ENCODE measurements at regions not wholly inside any gene's neighbourhood (a gene's known extent, or its start where the extent isn't known, plus 50 kb on each side); places are given as distances from the start of the nearest gene placed in this dataset.

DNA sequence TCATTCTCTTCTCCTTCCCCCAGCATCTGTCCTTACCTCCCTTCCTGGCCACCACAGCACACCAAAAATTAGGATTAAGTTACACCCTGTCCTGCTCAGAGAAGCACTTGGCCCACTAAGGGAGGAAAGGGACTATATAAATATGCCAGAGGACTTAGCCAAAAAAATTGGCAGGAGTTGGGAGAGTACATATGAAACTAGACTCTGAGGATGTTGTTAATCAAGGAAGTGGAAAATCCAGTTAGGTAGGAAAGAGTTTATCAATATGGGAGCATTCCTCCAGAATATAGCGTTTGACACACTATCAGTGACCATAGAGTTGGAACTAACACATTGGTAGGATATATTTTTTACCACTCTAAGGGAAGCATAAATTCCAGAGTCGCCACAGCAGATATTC is 57.3 kb upstream of the TSHZ2 start:
- CTCF ChIA-PET = no interaction called here
- no TSS peak for BruUV-seq (replicated peaks)
- no peaks in the 10 kb centered on the region for H3K27me3 ChIP-seq (ENCODE audit: insufficient read depth, low read depth)
- intact Hi-C loops (cut with micrococcal nuclease; ENCODE audit: unreplicated experiment) = no loop called here
- TF ChIP-seq EZH2 (IDR thresholded peaks at IDR 0.05; ENCODE audit: low read depth) = no peak
- TF ChIP-seq, protein P1, sequence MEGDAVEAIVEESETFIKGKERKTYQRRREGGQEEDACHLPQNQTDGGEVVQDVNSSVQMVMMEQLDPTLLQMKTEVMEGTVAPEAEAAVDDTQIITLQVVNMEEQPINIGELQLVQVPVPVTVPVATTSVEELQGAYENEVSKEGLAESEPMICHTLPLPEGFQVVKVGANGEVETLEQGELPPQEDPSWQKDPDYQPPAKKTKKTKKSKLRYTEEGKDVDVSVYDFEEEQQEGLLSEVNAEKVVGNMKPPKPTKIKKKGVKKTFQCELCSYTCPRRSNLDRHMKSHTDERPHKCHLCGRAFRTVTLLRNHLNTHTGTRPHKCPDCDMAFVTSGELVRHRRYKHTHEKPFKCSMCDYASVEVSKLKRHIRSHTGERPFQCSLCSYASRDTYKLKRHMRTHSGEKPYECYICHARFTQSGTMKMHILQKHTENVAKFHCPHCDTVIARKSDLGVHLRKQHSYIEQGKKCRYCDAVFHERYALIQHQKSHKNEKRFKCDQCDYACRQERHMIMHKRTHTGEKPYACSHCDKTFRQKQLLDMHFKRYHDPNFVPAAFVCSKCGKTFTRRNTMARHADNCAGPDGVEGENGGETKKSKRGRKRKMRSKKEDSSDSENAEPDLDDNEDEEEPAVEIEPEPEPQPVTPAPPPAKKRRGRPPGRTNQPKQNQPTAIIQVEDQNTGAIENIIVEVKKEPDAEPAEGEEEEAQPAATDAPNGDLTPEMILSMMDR (conservative IDR thresholded peaks at IDR 0.05) = no peak
- no peaks in the 10 kb centered on the region for H3K9me2 ChIP-seq (ENCODE audit: insufficient read depth)
- no peak for DNase-seq
- H4K20me1 ChIP-seq (ENCODE audit: insufficient read depth) = no peaks in the 10 kb centered on the region
- no peak overlapping the region for H3K27ac ChIP-seq
- H3K4me3 ChIP-seq = no peak overlapping the region
- H2AFZ ChIP-seq = no peak overlapping the region
- no peak overlapping the region for H3K4me2 ChIP-seq
- H3F3A ChIP-seq (ENCODE audit: insufficient read depth, low read depth) = no peaks in the 10 kb centered on the region
- H3K36me3 ChIP-seq (ENCODE audit: low read depth) = no peaks in the 10 kb centered on the region
- no peaks in the 10 kb centered on the region for H3K79me2 ChIP-seq (ENCODE audit: low read depth)
- H3K9me3 ChIP-seq (ENCODE audit: insufficient read depth, low read depth) = no peaks in the 10 kb centered on the region
- no peaks in the 10 kb centered on the region for H3K4me1 ChIP-seq (replicated peaks; ENCODE audit: insufficient read depth)
- POLR2A ChIA-PET (ENCODE audit: unreplicated experiment) = no interaction called here

DNA sequence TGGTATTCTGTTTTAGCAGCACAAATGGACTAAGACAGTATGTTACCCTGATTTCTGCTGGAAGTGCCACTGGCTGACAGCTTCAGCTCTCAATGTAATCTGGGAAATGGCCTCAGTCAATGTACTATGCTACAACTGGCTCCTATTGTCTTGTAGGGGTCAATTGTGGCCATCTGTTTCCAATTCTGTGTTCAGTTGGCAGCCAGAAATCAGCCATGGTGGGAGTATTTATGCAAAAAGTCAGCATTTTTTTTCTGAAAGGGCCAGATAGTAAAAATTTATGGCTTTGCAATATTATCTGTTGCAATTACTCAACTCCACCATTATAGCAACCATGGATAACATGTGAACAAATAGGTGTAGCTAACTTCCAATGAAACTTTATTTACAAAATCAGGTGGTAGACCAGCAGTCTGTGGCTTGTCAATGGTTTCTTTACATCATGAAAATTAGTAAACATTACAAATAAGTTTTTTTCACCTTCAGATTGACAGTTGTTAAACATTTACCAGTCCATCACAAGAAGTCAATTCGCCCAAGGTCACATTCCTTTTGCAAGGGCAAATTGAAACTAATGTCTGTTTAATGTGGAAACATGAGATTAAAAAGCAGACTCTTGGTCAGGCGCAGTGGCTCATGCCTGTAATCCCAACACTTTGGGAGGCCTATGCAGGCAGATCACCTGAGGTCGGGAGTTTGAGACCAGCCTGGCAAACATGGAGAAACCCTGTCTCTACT is 58.3 kb upstream of the TSHZ2 start:
- H3K4me1 ChIP-seq (replicated peaks; ENCODE audit: insufficient read depth) = no peaks in the 10 kb centered on the region
- ChIA-PET POLR2A (ENCODE audit: unreplicated experiment) (no interaction called here), CTCF (no interaction called here)
- TF ChIP-seq, protein P1 (conservative IDR thresholded peaks at IDR 0.05) = no peak
- no peak for TF ChIP-seq EZH2 (IDR thresholded peaks at IDR 0.05; ENCODE audit: low read depth)
- no peaks in the 10 kb centered on the region for H3K9me2 ChIP-seq (ENCODE audit: insufficient read depth)
- H3K27me3 ChIP-seq (ENCODE audit: insufficient read depth, low read depth) = no peaks in the 10 kb centered on the region
- no peak for DNase-seq
- intact Hi-C loops (cut with micrococcal nuclease; ENCODE audit: unreplicated experiment) = no loop called here
- no peaks in the 10 kb centered on the region for H3F3A ChIP-seq (ENCODE audit: insufficient read depth, low read depth)
- H3K79me2 ChIP-seq (ENCODE audit: low read depth) = no peaks in the 10 kb centered on the region
- no peak overlapping the region for H3K27ac ChIP-seq
- no peak overlapping the region for H3K4me2 ChIP-seq
- H2AFZ ChIP-seq = no peak overlapping the region
- no peaks in the 10 kb centered on the region for H3K36me3 ChIP-seq (ENCODE audit: low read depth)
- no peak overlapping the region for H3K4me3 ChIP-seq
- no peaks in the 10 kb centered on the region for H4K20me1 ChIP-seq (ENCODE audit: insufficient read depth)
- no TSS peak for BruUV-seq (replicated peaks)
- H3K9me3 ChIP-seq (ENCODE audit: insufficient read depth, low read depth) = no peaks in the 10 kb centered on the region

DNA sequence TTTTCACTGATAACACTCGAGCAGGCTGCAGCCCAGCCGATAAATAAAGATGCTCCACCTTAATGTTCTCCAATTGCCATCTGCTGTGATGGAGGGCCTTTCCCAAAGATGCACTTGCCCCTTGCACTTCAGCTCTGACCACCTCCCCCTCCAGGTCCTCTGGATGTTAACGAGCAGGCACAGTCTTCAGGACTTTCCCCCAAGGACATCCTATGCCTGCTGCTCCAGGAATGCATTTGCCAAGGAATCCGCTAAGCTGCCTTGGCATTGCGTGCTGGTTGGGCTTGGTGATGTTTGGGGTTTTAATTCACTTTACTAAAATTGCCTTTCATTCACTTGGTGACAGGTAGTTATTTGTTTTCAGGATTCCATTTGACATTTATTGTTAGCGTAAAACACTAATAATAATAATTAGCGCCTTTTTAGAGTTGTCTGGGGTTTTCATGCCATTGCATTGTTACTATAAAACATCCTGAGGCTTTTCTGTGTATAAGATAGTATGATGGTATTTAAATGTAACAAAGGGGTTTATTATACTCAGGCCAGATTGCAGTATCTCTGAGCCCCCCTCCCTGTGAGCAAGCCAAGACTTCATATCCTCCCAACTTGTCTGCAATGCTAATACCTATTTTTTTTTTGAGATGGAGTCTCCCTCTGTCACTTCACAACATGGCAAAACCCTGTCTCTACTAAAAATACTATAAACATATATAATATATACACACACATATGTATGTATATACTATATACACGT is 66.7 kb upstream of the TSHZ2 start:
- H3K9me2 ChIP-seq (ENCODE audit: insufficient read depth) = no peaks in the 10 kb centered on the region
- no peak overlapping the region for H3K4me2 ChIP-seq
- POLR2A ChIA-PET (ENCODE audit: unreplicated experiment) = no interaction called here
- no peaks in the 10 kb centered on the region for H3K9me3 ChIP-seq (ENCODE audit: insufficient read depth, low read depth)
- no peaks in the 10 kb centered on the region for H3K79me2 ChIP-seq (ENCODE audit: low read depth)
- intact Hi-C loops (cut with micrococcal nuclease; ENCODE audit: unreplicated experiment) = no loop called here
- no peaks in the 10 kb centered on the region for H3K36me3 ChIP-seq (ENCODE audit: low read depth)
- H3K4me1 ChIP-seq (replicated peaks; ENCODE audit: insufficient read depth) = no peaks in the 10 kb centered on the region
- no peak for TF ChIP-seq EZH2 (IDR thresholded peaks at IDR 0.05; ENCODE audit: low read depth)
- TF ChIP-seq, protein P1 (conservative IDR thresholded peaks at IDR 0.05) = no peak
- no peak overlapping the region for H2AFZ ChIP-seq
- no peak for DNase-seq
- H3F3A ChIP-seq (ENCODE audit: insufficient read depth, low read depth) = no peaks in the 10 kb centered on the region
- H3K4me3 ChIP-seq = no peak overlapping the region
- CTCF ChIA-PET = no interaction called here
- no peaks in the 10 kb centered on the region for H4K20me1 ChIP-seq (ENCODE audit: insufficient read depth)
- peaks cover 5% of the 10 kb centered on the region; the same call in 1 of the 2 replicates for H3K27me3 ChIP-seq (ENCODE audit: insufficient read depth, low read depth)
- H3K27ac ChIP-seq = no peak overlapping the region
- BruUV-seq (replicated peaks) = no TSS peak

All from PC-9 (cell line).